Right lung (tissue), 2 donors: ENCODE measurements at regions not wholly inside any gene's neighbourhood (a gene's known extent, or its start where the extent isn't known, plus 50 kb on each side); places are given as distances from the start of the nearest gene placed in this dataset.
"Not testable (repeated sequence)": the region's sequence is repeated elsewhere in the genome, so short reads cannot be mapped to it uniquely, and the experiment has no call there.

Source experiments
- DNase-seq, 2 donors: peaks; one replicate each; pipeline ENCODE4 v3.0.0-alpha.2; 2013

- DNase-seq: not testable (repeated sequence)
Measured at GRCh38 chr5:71822065-71822464, 103.0 kb downstream of the CARTPT start.

- no peak for DNase-seq
Measured at GRCh38 chr5:71825992-71826391, 106.9 kb downstream of the CARTPT start.

GRCh38 chr5:71828291-71829040 lies 109.4 kb downstream of the CARTPT start:
- no peak for DNase-seq

GRCh38 chr5:71829206-71829605 lies 110.1 kb downstream of the CARTPT start:
- no peak for DNase-seq

GRCh38 chr5:71830681-71831539 lies 111.8 kb downstream of the CARTPT start:
- peak; percentile 76 to 81 for DNase-seq

- DNase-seq: no peak
Measured at GRCh38 chr5:71832812-71833715, 114.0 kb downstream of the CARTPT start.

- peak; percentile 33 to 54 for DNase-seq
Measured at GRCh38 chr5:71834601-71835000, 115.5 kb downstream of the CARTPT start.

- DNase-seq: no peak
Measured at GRCh38 chr5:71836084-71836483, 117.0 kb downstream of the CARTPT start.

- DNase-seq: no peak
Measured at GRCh38 chr5:71836559-71837112, 117.6 kb downstream of the CARTPT start.

GRCh38 chr5:71838286-71838685 lies 119.2 kb downstream of the CARTPT start:
- DNase-seq: no peak

GRCh38 chr5:71839096-71839884 lies 120.2 kb downstream of the CARTPT start:
- DNase-seq: no peak

GRCh38 chr5:71841107-71841506 lies 122.0 kb downstream of the CARTPT start:
- DNase-seq: no peak

GRCh38 chr5:71843111-71843510 lies 124.0 kb downstream of the CARTPT start:
- DNase-seq: no peak

- no peak for DNase-seq
Measured at GRCh38 chr5:71844862-71845261, 125.8 kb downstream of the CARTPT start.

GRCh38 chr5:71859515-71859914 lies 140.4 kb downstream of the CARTPT start:
- DNase-seq: no peak

- DNase-seq: no peak
Measured at GRCh38 chr5:71860048-71860447, 141.0 kb downstream of the CARTPT start.

- no peak for DNase-seq
Measured at GRCh38 chr5:71861682-71862081, 142.6 kb downstream of the CARTPT start.

GRCh38 chr5:71862087-71862486 lies 143.0 kb downstream of the CARTPT start:
- no peak for DNase-seq

GRCh38 chr5:71862507-71863060 lies 143.5 kb downstream of the CARTPT start:
- no peak for DNase-seq
